ENCODE measurements at regions not wholly inside any gene's neighbourhood (a gene's known extent, or its start where the extent isn't known, plus 50 kb on each side); places are given as distances from the start of the nearest gene placed in this dataset.

- TF ChIP-seq, protein P1, sequence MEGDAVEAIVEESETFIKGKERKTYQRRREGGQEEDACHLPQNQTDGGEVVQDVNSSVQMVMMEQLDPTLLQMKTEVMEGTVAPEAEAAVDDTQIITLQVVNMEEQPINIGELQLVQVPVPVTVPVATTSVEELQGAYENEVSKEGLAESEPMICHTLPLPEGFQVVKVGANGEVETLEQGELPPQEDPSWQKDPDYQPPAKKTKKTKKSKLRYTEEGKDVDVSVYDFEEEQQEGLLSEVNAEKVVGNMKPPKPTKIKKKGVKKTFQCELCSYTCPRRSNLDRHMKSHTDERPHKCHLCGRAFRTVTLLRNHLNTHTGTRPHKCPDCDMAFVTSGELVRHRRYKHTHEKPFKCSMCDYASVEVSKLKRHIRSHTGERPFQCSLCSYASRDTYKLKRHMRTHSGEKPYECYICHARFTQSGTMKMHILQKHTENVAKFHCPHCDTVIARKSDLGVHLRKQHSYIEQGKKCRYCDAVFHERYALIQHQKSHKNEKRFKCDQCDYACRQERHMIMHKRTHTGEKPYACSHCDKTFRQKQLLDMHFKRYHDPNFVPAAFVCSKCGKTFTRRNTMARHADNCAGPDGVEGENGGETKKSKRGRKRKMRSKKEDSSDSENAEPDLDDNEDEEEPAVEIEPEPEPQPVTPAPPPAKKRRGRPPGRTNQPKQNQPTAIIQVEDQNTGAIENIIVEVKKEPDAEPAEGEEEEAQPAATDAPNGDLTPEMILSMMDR (IDR thresholded peaks at IDR 0.05; ENCODE audit: insufficient read depth, low read length) = no peak
- TF ChIP-seq POLR2AphosphoS5 (IDR thresholded peaks at IDR 0.05; ENCODE audit: low read depth) (no peak), GABPA (IDR thresholded peaks at IDR 0.05; ENCODE audit: low read depth) (no peak), SPI1 (IDR thresholded peaks at IDR 0.05; ENCODE audit: borderline replicate concordance, low read depth) (no peak), REST (IDR thresholded peaks at IDR 0.05; ENCODE audit: insufficient replicate concordance, low read depth) (no peak)
Measured at GRCh38 chr1:56160773-56161315, 418.5 kb downstream of the PLPP3 start.
